ENCODE measurements at regions not wholly inside any gene's neighbourhood (a gene's known extent, or its start where the extent isn't known, plus 50 kb on each side); places are given as distances from the start of the nearest gene placed in this dataset.

- no peak overlapping the region for H3K4me3 ChIP-seq (replicated peaks; ENCODE audit: low read depth, low read length)
- peak; percentile 66 for DNase-seq (ENCODE audit: low read depth)
- TF ChIP-seq CTCF (IDR thresholded peaks at IDR 0.05; ENCODE audit: low read length, missing control alignments) = no peak
Measured at GRCh38 chr6:56772737-56773184, 130.1 kb upstream of the DST start.

GRCh38 chr6:56771929-56772607 is 129.4 kb upstream of the DST start:
- TF ChIP-seq CTCF (IDR thresholded peaks at IDR 0.05; ENCODE audit: low read length, missing control alignments) = no peak
- no peak overlapping the region for H3K4me3 ChIP-seq (replicated peaks; ENCODE audit: low read depth, low read length)
- no peak for DNase-seq (ENCODE audit: low read depth)

- DNase-seq (ENCODE audit: low read depth) = no peak
- no peak for TF ChIP-seq CTCF (IDR thresholded peaks at IDR 0.05; ENCODE audit: low read length, missing control alignments)
Measured at GRCh38 chr6:56771189-56771588, 128.5 kb upstream of the DST start.

GRCh38 chr6:56770011-56770520 is 127.4 kb upstream of the DST start:
- no peak for TF ChIP-seq CTCF (IDR thresholded peaks at IDR 0.05; ENCODE audit: low read length, missing control alignments)
- H3K4me3 ChIP-seq (replicated peaks; ENCODE audit: low read depth, low read length) = no peak overlapping the region
- peak; percentile 37 for DNase-seq (ENCODE audit: low read depth)

More at GRCh38 chr6:56771189-56771588, 128.5 kb upstream of the DST start:
- H3K4me3 ChIP-seq (replicated peaks; ENCODE audit: low read depth, low read length) = no peak overlapping the region

- peak; percentile 31 for DNase-seq (ENCODE audit: low read depth)
- TF ChIP-seq CTCF (IDR thresholded peaks at IDR 0.05; ENCODE audit: low read length, missing control alignments) = peak; percentile 19
- no peak overlapping the region for H3K4me3 ChIP-seq (replicated peaks; ENCODE audit: low read depth, low read length)
Measured at GRCh38 chr6:56767892-56768531, 125.3 kb upstream of the DST start.

- DNase-seq (ENCODE audit: low read depth) = no peak
- no peak overlapping the region for H3K4me3 ChIP-seq (replicated peaks; ENCODE audit: low read depth, low read length)
- TF ChIP-seq CTCF (IDR thresholded peaks at IDR 0.05; ENCODE audit: low read length, missing control alignments) = no peak
Measured at GRCh38 chr6:56767435-56767834, 124.7 kb upstream of the DST start.

Data from fibroblast of pulmonary artery (primary cell).